ENCODE measurements at regions not wholly inside any gene's neighbourhood (a gene's known extent, or its start where the extent isn't known, plus 50 kb on each side); places are given as distances from the start of the nearest gene placed in this dataset.

- Mint-ChIP-seq H3K27me3 (ENCODE audit: unreplicated experiment) (peaks cover 100% of the 10 kb centered on the region), H3K36me3 (ENCODE audit: insufficient read depth, unreplicated experiment) (peaks cover 4% of the 10 kb centered on the region), H3K4me3 (ENCODE audit: low read depth, unreplicated experiment) (no peak overlapping the region), H3K4me1 (ENCODE audit: low read depth, unreplicated experiment) (peaks cover 12% of the 10 kb centered on the region), H3K9me3 (ENCODE audit: low read depth, unreplicated experiment) (peaks cover 2% of the 10 kb centered on the region), H3K27ac (ENCODE audit: unreplicated experiment) (no peak overlapping the region)
- CTCF ChIA-PET = interaction anchor here (0.7 kb wide), 1 partner anchor 136 kb away, joined by 4 read pairs; no protein-coding TSS in a partner anchor
- TF ChIP-seq CTCF (IDR thresholded peaks at IDR 0.05; ENCODE audit: unreplicated experiment) = no peak
- DNase-seq = no peak
- BruUV-seq (replicated peaks) = no TSS peak
- intact Hi-C loops (cut with micrococcal nuclease; ENCODE audit: unreplicated experiment) = no loop called here
Measured at GRCh38 chr22:45069925-45070324, 60.1 kb upstream of the PHF21B start.

- peaks cover 2% of the 10 kb centered on the region for H3K9me3 Mint-ChIP-seq (ENCODE audit: low read depth, unreplicated experiment)
- no peak overlapping the region for H3K27ac Mint-ChIP-seq (ENCODE audit: unreplicated experiment)
- no peak for DNase-seq
- peaks cover 4% of the 10 kb centered on the region for H3K36me3 Mint-ChIP-seq (ENCODE audit: insufficient read depth, unreplicated experiment)
- peaks cover 12% of the 10 kb centered on the region for H3K4me1 Mint-ChIP-seq (ENCODE audit: low read depth, unreplicated experiment)
- peaks cover 100% of the 10 kb centered on the region for H3K27me3 Mint-ChIP-seq (ENCODE audit: unreplicated experiment)
- no peak overlapping the region for H3K4me3 Mint-ChIP-seq (ENCODE audit: low read depth, unreplicated experiment)
- no peak for TF ChIP-seq CTCF (IDR thresholded peaks at IDR 0.05; ENCODE audit: unreplicated experiment)
- BruUV-seq (replicated peaks) = no TSS peak
- CTCF ChIA-PET = no interaction called here
- intact Hi-C loops (cut with micrococcal nuclease; ENCODE audit: unreplicated experiment) = no loop called here
Measured at GRCh38 chr22:45071618-45072017, 61.8 kb upstream of the PHF21B start.

GRCh38 chr22:45072322-45072903 lies 62.6 kb upstream of the PHF21B start:
- peaks cover 2% of the 10 kb centered on the region for H3K9me3 Mint-ChIP-seq (ENCODE audit: low read depth, unreplicated experiment)
- peak overlapping the region; percentile 27 for H3K4me3 Mint-ChIP-seq (ENCODE audit: low read depth, unreplicated experiment)
- no TSS peak for BruUV-seq (replicated peaks)
- no peak for TF ChIP-seq CTCF (IDR thresholded peaks at IDR 0.05; ENCODE audit: unreplicated experiment)
- intact Hi-C loops (cut with micrococcal nuclease; ENCODE audit: unreplicated experiment) = no loop called here
- DNase-seq = peak; percentile 72
- CTCF ChIA-PET = interaction anchor here (0.6 kb wide), 1 partner anchor 460 kb away, joined by 4 read pairs; no protein-coding TSS in a partner anchor
- H3K4me1 Mint-ChIP-seq (ENCODE audit: low read depth, unreplicated experiment) = peaks cover 12% of the 10 kb centered on the region
- H3K27me3 Mint-ChIP-seq (ENCODE audit: unreplicated experiment) = peaks cover 100% of the 10 kb centered on the region
- peak overlapping the region; percentile 3 for H3K27ac Mint-ChIP-seq (ENCODE audit: unreplicated experiment)
- peaks cover 4% of the 10 kb centered on the region for H3K36me3 Mint-ChIP-seq (ENCODE audit: insufficient read depth, unreplicated experiment)

GRCh38 chr22:45073064-45073463 lies 63.3 kb upstream of the PHF21B start:
- Mint-ChIP-seq H3K9me3 (ENCODE audit: low read depth, unreplicated experiment) (peaks cover under 1% of the 10 kb centered on the region), H3K27ac (ENCODE audit: unreplicated experiment) (no peak overlapping the region), H3K4me3 (ENCODE audit: low read depth, unreplicated experiment) (no peak overlapping the region), H3K36me3 (ENCODE audit: insufficient read depth, unreplicated experiment) (peaks cover 4% of the 10 kb centered on the region), H3K4me1 (ENCODE audit: low read depth, unreplicated experiment) (peaks cover 12% of the 10 kb centered on the region), H3K27me3 (ENCODE audit: unreplicated experiment) (peaks cover 100% of the 10 kb centered on the region)
- DNase-seq = no peak
- no TSS peak for BruUV-seq (replicated peaks)
- CTCF ChIA-PET = interaction anchor here (0.6 kb wide), 1 partner anchor 461 kb away, joined by 4 read pairs; no protein-coding TSS in a partner anchor
- intact Hi-C loops (cut with micrococcal nuclease; ENCODE audit: unreplicated experiment) = no loop called here
- TF ChIP-seq CTCF (IDR thresholded peaks at IDR 0.05; ENCODE audit: unreplicated experiment) = no peak
